DOHH2 (cell line): ENCODE measurements at regions not wholly inside any gene's neighbourhood (a gene's known extent, or its start where the extent isn't known, plus 50 kb on each side); places are given as distances from the start of the nearest gene placed in this dataset.

Source experiments
- H3F3A ChIP-seq: fragments of 200-600 bp; sonication (generic), shearing (Covaris generic); 2 replicates; pipeline ENCODE4 v1.6.0; 2016; ENCODE audit warnings: antibody characterized with exemption, mild to moderate bottlenecking; ENCODE audit not compliant: control insufficient read depth, insufficient read depth
- H3K27ac ChIP-seq: fragments of 200-600 bp; sonication (generic); 2 replicates; pipeline ENCODE4 v1.5.1; 2014; ENCODE audit warnings: low read depth, mild to moderate bottlenecking, low read length, moderate library complexity
- H3K27me3 ChIP-seq: fragments of 200-600 bp; sonication (generic); 2 replicates; pipeline ENCODE4 v1.6.1; 2014; ENCODE audit warnings: mild to moderate bottlenecking, low read length, mixed read lengths; ENCODE audit not compliant: control insufficient read depth
- H3K36me3 ChIP-seq: fragments of 200-600 bp; sonication (generic); 2 replicates; pipeline ENCODE4 v1.6.1; 2014; ENCODE audit warnings: mild to moderate bottlenecking, low read length, moderate library complexity, mixed read lengths; ENCODE audit not compliant: control insufficient read depth
- H3K4me1 ChIP-seq: fragments of 200-600 bp; sonication (generic); 2 replicates; pipeline ENCODE4 v1.6.1; 2014; ENCODE audit warnings: mild to moderate bottlenecking, low read length, mixed read lengths; ENCODE audit not compliant: control insufficient read depth
- H3K4me2 ChIP-seq: fragments of 200-600 bp; sonication (generic); 2 replicates; pipeline ENCODE4 v1.6.0; 2014; ENCODE audit warnings: mild to moderate bottlenecking, low read length, moderate library complexity
- H3K4me3 ChIP-seq: fragments of 200-600 bp; sonication (generic); 2 replicates; pipeline ENCODE4 v1.5.1; 2014; ENCODE audit warnings: mild to moderate bottlenecking, low read length, mixed read lengths
- H3K79me2 ChIP-seq: fragments of 200-600 bp; sonication (generic); 2 replicates; pipeline ENCODE4 v1.6.1; 2014; ENCODE audit warnings: mild to moderate bottlenecking, low read length, mixed read lengths; ENCODE audit not compliant: control insufficient read depth
- H3K9me2 ChIP-seq: fragments of 200-600 bp; sonication (generic); replicated peaks from 2 replicates; pipeline ENCODE4 v1.6.1; 2014; ENCODE audit warnings: mild to moderate bottlenecking, low read length, mixed read lengths; ENCODE audit not compliant: control insufficient read depth
- H3K9me3 ChIP-seq: fragments of 200-600 bp; sonication (generic); 2 replicates; pipeline ENCODE4 v1.6.1; 2014; ENCODE audit warnings: antibody characterized with exemption, low read length, mixed read lengths; ENCODE audit not compliant: control insufficient read depth, insufficient read depth
- H4K20me1 ChIP-seq: fragments of 200-600 bp; sonication (generic); 2 replicates; pipeline ENCODE4 v1.6.0; 2014; ENCODE audit warnings: low read depth, mild to moderate bottlenecking, antibody characterized with exemption, low read length, moderate library complexity; ENCODE audit not compliant: control insufficient read depth, insufficient read depth
- CTCF ChIP-seq: fragments of 200-600 bp; sonication (generic); IDR thresholded peaks from one replicate; pipeline ENCODE4 v1.5.1; 2014; ENCODE audit warnings: antibody characterized with exemption, mild to moderate bottlenecking, low read depth, low read length; ENCODE audit not compliant: poor library complexity, severe bottlenecking
- EZH2phosphoT487 ChIP-seq: fragments of 200-600 bp; sonication (generic); IDR thresholded peaks from 2 replicates; pipeline ENCODE4 v1.6.1; 2017; ENCODE audit warnings: borderline replicate concordance, mild to moderate bottlenecking, antibody characterized with exemption, low read length, moderate library complexity, mixed read lengths

GRCh38 chr1:228935855-228936727 is 200.8 kb downstream of the RHOU start:
- Histone ChIP-seq H3F3A (no peaks in the 10 kb centered on the region), H3K9me3 (no peaks in the 10 kb centered on the region), H3K36me3 (no peaks in the 10 kb centered on the region), H3K4me2 (no peak overlapping the region), H3K4me3 (no peak overlapping the region), H3K79me2 (no peaks in the 10 kb centered on the region), H3K27me3 (peaks cover 6% of the 10 kb centered on the region; the same call in 1 of the 2 replicates), H3K9me2 (no peaks in the 10 kb centered on the region), H3K27ac (no peak overlapping the region), H3K4me1 (no peaks in the 10 kb centered on the region), H4K20me1 (no peaks in the 10 kb centered on the region)
- no peak for TF ChIP-seq EZH2phosphoT487
- TF ChIP-seq CTCF, result no peak

- H3K27me3 ChIP-seq, result peaks cover 7% of the 10 kb centered on the region; the same call in 1 of the 2 replicates
- H3K4me2 ChIP-seq, result no peak overlapping the region
- no peaks in the 10 kb centered on the region for H3K9me3 ChIP-seq
- H3K79me2 ChIP-seq, result no peaks in the 10 kb centered on the region
- no peaks in the 10 kb centered on the region for H3F3A ChIP-seq
- H4K20me1 ChIP-seq, result no peaks in the 10 kb centered on the region
- no peak overlapping the region for H3K4me3 ChIP-seq
- no peak overlapping the region for H3K27ac ChIP-seq
- no peaks in the 10 kb centered on the region for H3K4me1 ChIP-seq
- TF ChIP-seq EZH2phosphoT487 (no peak), CTCF (no peak)
- no peaks in the 10 kb centered on the region for H3K9me2 ChIP-seq
- no peaks in the 10 kb centered on the region for H3K36me3 ChIP-seq
Observed at GRCh38 chr1:228936881-228937280, 201.6 kb downstream of the RHOU start.

GRCh38 chr1:228937351-228937750 is 202.1 kb downstream of the RHOU start:
- no peak overlapping the region for H3K27ac ChIP-seq
- H3K36me3 ChIP-seq, result no peaks in the 10 kb centered on the region
- no peak overlapping the region for H3K4me3 ChIP-seq
- no peaks in the 10 kb centered on the region for H3K79me2 ChIP-seq
- TF ChIP-seq EZH2phosphoT487 (no peak), CTCF (no peak)
- H3K9me2 ChIP-seq, result no peaks in the 10 kb centered on the region
- no peaks in the 10 kb centered on the region for H3K4me1 ChIP-seq
- no peaks in the 10 kb centered on the region for H4K20me1 ChIP-seq
- no peak overlapping the region for H3K4me2 ChIP-seq
- H3K27me3 ChIP-seq, result peaks cover 7% of the 10 kb centered on the region; the same call in 1 of the 2 replicates
- H3K9me3 ChIP-seq, result no peaks in the 10 kb centered on the region
- H3F3A ChIP-seq, result no peaks in the 10 kb centered on the region
